ENCODE measurements at regions not wholly inside any gene's neighbourhood (a gene's known extent, or its start where the extent isn't known, plus 50 kb on each side); places are given as distances from the start of the nearest gene placed in this dataset.

DNA sequence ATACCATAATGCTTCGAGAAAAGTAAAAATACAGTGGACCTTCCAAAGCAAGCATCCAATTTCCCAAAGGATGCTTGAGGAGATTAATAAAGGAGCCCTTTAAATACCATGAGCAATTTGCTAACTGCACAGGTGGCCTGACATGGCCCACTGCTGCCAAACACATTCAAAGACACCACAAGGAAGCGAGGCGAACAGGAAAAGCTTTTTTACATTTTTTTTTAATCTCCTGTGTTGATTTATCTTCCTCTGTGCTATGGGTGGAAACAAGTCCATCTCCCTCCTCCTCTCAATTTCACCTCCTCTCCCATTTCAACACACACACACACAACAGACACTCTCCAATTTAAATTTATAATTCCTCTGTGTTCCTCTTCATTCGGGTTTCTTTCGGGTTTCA, 243.4 kb downstream of the IGSF11 start:
- TF ChIP-seq, protein P1, sequence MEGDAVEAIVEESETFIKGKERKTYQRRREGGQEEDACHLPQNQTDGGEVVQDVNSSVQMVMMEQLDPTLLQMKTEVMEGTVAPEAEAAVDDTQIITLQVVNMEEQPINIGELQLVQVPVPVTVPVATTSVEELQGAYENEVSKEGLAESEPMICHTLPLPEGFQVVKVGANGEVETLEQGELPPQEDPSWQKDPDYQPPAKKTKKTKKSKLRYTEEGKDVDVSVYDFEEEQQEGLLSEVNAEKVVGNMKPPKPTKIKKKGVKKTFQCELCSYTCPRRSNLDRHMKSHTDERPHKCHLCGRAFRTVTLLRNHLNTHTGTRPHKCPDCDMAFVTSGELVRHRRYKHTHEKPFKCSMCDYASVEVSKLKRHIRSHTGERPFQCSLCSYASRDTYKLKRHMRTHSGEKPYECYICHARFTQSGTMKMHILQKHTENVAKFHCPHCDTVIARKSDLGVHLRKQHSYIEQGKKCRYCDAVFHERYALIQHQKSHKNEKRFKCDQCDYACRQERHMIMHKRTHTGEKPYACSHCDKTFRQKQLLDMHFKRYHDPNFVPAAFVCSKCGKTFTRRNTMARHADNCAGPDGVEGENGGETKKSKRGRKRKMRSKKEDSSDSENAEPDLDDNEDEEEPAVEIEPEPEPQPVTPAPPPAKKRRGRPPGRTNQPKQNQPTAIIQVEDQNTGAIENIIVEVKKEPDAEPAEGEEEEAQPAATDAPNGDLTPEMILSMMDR (IDR thresholded peaks at IDR 0.05; ENCODE audit: insufficient read depth, low read depth, low read length) = no peak
- TF ChIP-seq EZH2 (IDR thresholded peaks at IDR 0.05; ENCODE audit: insufficient read depth, low read length) = no peak

Measured in astrocyte (in vitro differentiated cells and primary cell).